Hepatocyte (in vitro differentiated cells): ENCODE measurements at regions not wholly inside any gene's neighbourhood (a gene's known extent, or its start where the extent isn't known, plus 50 kb on each side); places are given as distances from the start of the nearest gene placed in this dataset.

Experiments
- CTCF ChIP-seq: fragments of 200-600 bp; sonication (generic); IDR thresholded peaks from 2 replicates; pipeline ENCODE4 v1.5.1; 2016; ENCODE audit warnings: antibody characterized with exemption, mild to moderate bottlenecking; ENCODE audit not compliant: poor library complexity
- EZH2 ChIP-seq: fragments of 200-600 bp; sonication (generic); IDR thresholded peaks from 2 replicates; pipeline ENCODE4 v1.6.1; 2016; ENCODE audit warnings: antibody characterized with exemption, mild to moderate bottlenecking, borderline replicate concordance
- EZH2phosphoT487 ChIP-seq: fragments of 200-600 bp; sonication (generic); IDR thresholded peaks from one replicate; pipeline ENCODE4 v1.6.1; 2018; ENCODE audit warnings: antibody characterized with exemption, mild to moderate bottlenecking, low read depth, moderate library complexity; ENCODE audit not compliant: unreplicated experiment, severe bottlenecking

- TF ChIP-seq CTCF (no peak), EZH2 (no peak), EZH2phosphoT487 (no peak)
Measured at GRCh38 chr4:188941524-188942119, 802.4 kb downstream of the TRIML1 start.
